CD14-positive monocyte (primary cell): ENCODE measurements at regions not wholly inside any gene's neighbourhood (a gene's known extent, or its start where the extent isn't known, plus 50 kb on each side); places are given as distances from the start of the nearest gene placed in this dataset.

Experiments used
- DNase-seq, 3 donors: peaks; one replicate each; pipeline ENCODE4 v3.0.0-alpha.2; 2011 to 2022
- H2AFZ ChIP-seq: 2 replicates; pipeline ENCODE4 v1.6.0; 2012; ENCODE audit warnings: mild to moderate bottlenecking, low read depth, low read length, inconsistent platforms; ENCODE audit not compliant: insufficient read depth, poor library complexity, severe bottlenecking
- H3K27ac ChIP-seq, 2 donors: 1 replicate in 1 of 2; 2 replicates in 1 of 2; pipeline ENCODE4 v1.5.1; 2012 to 2013; ENCODE audit warnings: low read length in 2 of 2, control low read depth in 1 of 2, inconsistent platforms in 1 of 2, low read depth in 1 of 2, mild to moderate bottlenecking in 1 of 2
- H3K27me3 ChIP-seq, 2 donors: one replicate each; pipeline versions ENCODE4 v1.6.0 to v1.6.1; 2011 to 2013; ENCODE audit warnings: low read length in 2 of 2; ENCODE audit not compliant: control insufficient read depth in 2 of 2, insufficient read depth in 2 of 2
- H3K36me3 ChIP-seq, 2 donors: replicated peaks in 1 of 2; 1 replicate in 1 of 2; 2 replicates in 1 of 2; pipeline versions ENCODE4 v1.5.1 to v1.6.1; 2012 to 2013; ENCODE audit warnings: low read length in 2 of 2, control low read depth in 1 of 2, inconsistent platforms in 1 of 2, mild to moderate bottlenecking in 1 of 2; ENCODE audit not compliant: insufficient read depth in 2 of 2, control insufficient read depth in 1 of 2
- H3K4me1 ChIP-seq, 2 donors: 1 replicate in 1 of 2; 2 replicates in 1 of 2; pipeline versions ENCODE4 v1.5.1 to v1.6.1; 2012 to 2013; ENCODE audit warnings: low read length in 2 of 2, control low read depth in 1 of 2, inconsistent platforms in 1 of 2, mild to moderate bottlenecking in 1 of 2, moderate library complexity in 1 of 2; ENCODE audit not compliant: insufficient read depth in 2 of 2, control insufficient read depth in 1 of 2
- H3K4me2 ChIP-seq: replicated peaks from 2 replicates; pipeline ENCODE3; 2012; ENCODE audit warnings: low read length, moderate library complexity, mild to moderate bottlenecking; ENCODE audit not compliant: poor library complexity, severe bottlenecking; ENCODE audit errors: extremely low read depth
- H3K4me3 ChIP-seq, 3 experiments: fragments of 200-600 bp in 1 of 3; sonication (generic) in 1 of 3; replicated peaks in 1 of 3; 1 replicate in 2 of 3; 2 replicates in 1 of 3; pipeline ENCODE4 v1.5.1; 2011 to 2013; ENCODE audit warnings: low read length in 3 of 3, mild to moderate bottlenecking in 3 of 3, control low read depth in 2 of 3, low read depth in 2 of 3, inconsistent platforms in 1 of 3, moderate library complexity in 1 of 3
- H3K79me2 ChIP-seq: 2 replicates; pipeline ENCODE4 v1.6.0; 2012; ENCODE audit warnings: mild to moderate bottlenecking, control low read depth, inconsistent platforms, low read length, moderate library complexity; ENCODE audit not compliant: insufficient read depth
- H3K9ac ChIP-seq: 2 replicates; pipeline ENCODE4 v1.6.0; 2017; ENCODE audit warnings: low read length, mild to moderate bottlenecking; ENCODE audit not compliant: insufficient read depth, poor library complexity, severe bottlenecking
- H3K9me3 ChIP-seq, 2 donors: replicated peaks in 1 of 2; 1 replicate in 1 of 2; 2 replicates in 1 of 2; pipeline versions ENCODE4 v1.5.1 to v1.6.1; 2012 to 2013; ENCODE audit warnings: low read length in 2 of 2, control low read depth in 1 of 2; ENCODE audit not compliant: control insufficient read depth in 1 of 2, insufficient read depth in 1 of 2
- H4K20me1 ChIP-seq: 2 replicates; pipeline ENCODE4 v1.6.0; 2012; ENCODE audit warnings: mild to moderate bottlenecking, low read length, control low read depth, moderate library complexity; ENCODE audit not compliant: insufficient read depth
- H3K27ac Mint-ChIP-seq, 7 donors: one replicate each; pipeline ENCODE4 v1.8.0; 2020; ENCODE audit warnings: mild to moderate bottlenecking in 7 of 7, mixed read lengths in 7 of 7, moderate library complexity in 6 of 7, inconsistent platforms in 2 of 7
- H3K27me3 Mint-ChIP-seq, 3 donors: one replicate each; pipeline ENCODE4 v1.8.0; 2021 to 2022; ENCODE audit warnings: low read depth in 3 of 3, mild to moderate bottlenecking in 3 of 3, mixed read lengths in 3 of 3, moderate library complexity in 3 of 3, inconsistent platforms in 1 of 3
- H3K36me3 Mint-ChIP-seq, 2 donors: one replicate each; pipeline ENCODE4 v1.8.0; 2020; ENCODE audit warnings: mixed read lengths in 2 of 2, inconsistent platforms in 1 of 2, mild to moderate bottlenecking in 1 of 2
- H3K4me1 Mint-ChIP-seq: one replicate; pipeline ENCODE4 v1.8.0; 2020; ENCODE audit warnings: mild to moderate bottlenecking, mixed read lengths
- H3K4me3 Mint-ChIP-seq, 2 donors: one replicate each; pipeline ENCODE4 v1.8.0; 2020; ENCODE audit warnings: mild to moderate bottlenecking in 2 of 2, mixed read lengths in 2 of 2, moderate library complexity in 1 of 2
- H3K9me3 Mint-ChIP-seq, 7 donors: one replicate each; pipeline ENCODE4 v1.8.0; 2020 to 2022; ENCODE audit warnings: mixed read lengths in 7 of 7, mild to moderate bottlenecking in 6 of 7, moderate library complexity in 6 of 7, inconsistent platforms in 2 of 7
- WGBS: methylation state at CpG from one replicate; pipeline ENCODE4 v1.1.5; 2013; ENCODE audit warnings: missing lambda C conversion rate; ENCODE audit not compliant: insufficient coverage; 5-methylcytosine and 5-hydroxymethylcytosine counted together
- intact Hi-C, 2 donors: fragments of 100-400 bp; cut with micrococcal nuclease; formaldehyde crosslinking; loops; one replicate each; pipeline versions ENCODE4 v1.15.0 to v1.15.1; 2023
- TF ChIP-seq, protein P1 (sequence below): fragments of 200-600 bp; IDR thresholded peaks from one replicate; pipeline ENCODE4 v1.8.0; 2022; ENCODE audit warnings: antibody characterized with exemption, mild to moderate bottlenecking

DNA sequence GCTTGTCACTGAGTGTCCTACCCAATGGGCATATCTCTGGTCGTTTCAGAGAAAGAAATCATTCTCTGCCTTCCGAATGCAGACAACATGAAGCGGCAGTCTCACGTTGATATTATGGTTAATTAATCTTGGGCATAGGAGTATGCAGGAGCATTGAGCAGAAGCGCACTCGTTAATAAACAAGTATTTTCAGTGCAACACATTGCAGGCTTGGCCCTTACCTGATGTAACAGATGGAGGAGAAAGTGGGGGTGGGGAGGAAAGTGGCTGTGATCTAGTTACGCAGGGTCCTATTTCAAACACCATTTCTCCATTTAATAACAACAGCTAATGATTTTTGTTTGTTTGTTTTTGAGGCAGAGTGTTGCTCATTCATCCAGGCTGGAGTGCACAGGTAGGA is 414.0 kb upstream of the RBFOX1 start:
- Histone ChIP-seq H3K27me3 (no peaks in the 10 kb centered on the region), H3K4me1 (no peaks in the 10 kb centered on the region), H3K4me2 (no peak overlapping the region), H3K27ac (no peak overlapping the region), H3K79me2 (no peaks in the 10 kb centered on the region), H3K4me3 (no peak overlapping the region), H3K36me3 (no peaks in the 10 kb centered on the region), H3K9me3 (no peaks in the 10 kb centered on the region), H2AFZ (no peak overlapping the region), H3K9ac (no peak overlapping the region), H4K20me1 (no peaks in the 10 kb centered on the region)
- H3K4me3 Mint-ChIP-seq: no peak overlapping the region
- intact Hi-C loops: no loop called here
- TF ChIP-seq, protein P1, sequence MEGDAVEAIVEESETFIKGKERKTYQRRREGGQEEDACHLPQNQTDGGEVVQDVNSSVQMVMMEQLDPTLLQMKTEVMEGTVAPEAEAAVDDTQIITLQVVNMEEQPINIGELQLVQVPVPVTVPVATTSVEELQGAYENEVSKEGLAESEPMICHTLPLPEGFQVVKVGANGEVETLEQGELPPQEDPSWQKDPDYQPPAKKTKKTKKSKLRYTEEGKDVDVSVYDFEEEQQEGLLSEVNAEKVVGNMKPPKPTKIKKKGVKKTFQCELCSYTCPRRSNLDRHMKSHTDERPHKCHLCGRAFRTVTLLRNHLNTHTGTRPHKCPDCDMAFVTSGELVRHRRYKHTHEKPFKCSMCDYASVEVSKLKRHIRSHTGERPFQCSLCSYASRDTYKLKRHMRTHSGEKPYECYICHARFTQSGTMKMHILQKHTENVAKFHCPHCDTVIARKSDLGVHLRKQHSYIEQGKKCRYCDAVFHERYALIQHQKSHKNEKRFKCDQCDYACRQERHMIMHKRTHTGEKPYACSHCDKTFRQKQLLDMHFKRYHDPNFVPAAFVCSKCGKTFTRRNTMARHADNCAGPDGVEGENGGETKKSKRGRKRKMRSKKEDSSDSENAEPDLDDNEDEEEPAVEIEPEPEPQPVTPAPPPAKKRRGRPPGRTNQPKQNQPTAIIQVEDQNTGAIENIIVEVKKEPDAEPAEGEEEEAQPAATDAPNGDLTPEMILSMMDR: no peak
- H3K27me3 Mint-ChIP-seq: peaks cover 0 to 3% (median 0%) of the 10 kb centered on the region in 3 donors
- H3K4me1 Mint-ChIP-seq: no peaks in the 10 kb centered on the region
- 90% methylated on average over 4 of the region's 7 CpGs for WGBS
- no peaks in the 10 kb centered on the region for H3K36me3 Mint-ChIP-seq
- peaks cover 0 to 8% (median 2%) of the 10 kb centered on the region in 7 donors for H3K9me3 Mint-ChIP-seq
- no peak overlapping the region for H3K27ac Mint-ChIP-seq
- no peak for DNase-seq

DNA sequence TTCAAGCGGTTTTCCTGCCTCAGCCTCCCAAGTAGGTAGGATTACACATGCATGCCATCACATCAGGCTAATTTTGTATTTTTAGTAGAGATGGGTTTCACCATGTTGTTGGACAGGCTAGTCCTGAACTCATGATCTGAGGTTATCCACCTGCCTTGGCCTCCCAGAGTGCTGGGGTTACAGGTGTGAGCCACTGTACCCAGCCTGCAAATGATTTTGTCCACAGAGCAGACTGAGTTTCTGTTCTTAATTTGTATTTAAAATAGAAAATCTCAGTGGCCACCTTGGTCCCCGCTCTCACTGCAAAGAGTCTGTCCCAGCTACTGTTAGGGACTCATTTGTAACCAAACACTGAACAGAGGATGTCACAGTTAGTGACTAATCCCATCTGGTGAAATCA is 415.7 kb upstream of the RBFOX1 start:
- H3K27ac Mint-ChIP-seq: no peak overlapping the region
- peaks cover 0 to 6% (median 2%) of the 10 kb centered on the region in 7 donors for H3K9me3 Mint-ChIP-seq

More for the DNA sequence above, 415.7 kb upstream of the RBFOX1 start:
- Histone ChIP-seq H3K27ac (no peak overlapping the region), H3K36me3 (no peaks in the 10 kb centered on the region), H3K9me3 (no peaks in the 10 kb centered on the region), H3K9ac (no peak overlapping the region), H3K4me2 (no peak overlapping the region), H4K20me1 (no peaks in the 10 kb centered on the region), H3K4me3 (no peak overlapping the region), H3K27me3 (no peaks in the 10 kb centered on the region), H3K4me1 (no peaks in the 10 kb centered on the region), H3K79me2 (no peaks in the 10 kb centered on the region), H2AFZ (no peak overlapping the region)
- Mint-ChIP-seq H3K27me3 (peaks cover 0 to 3% (median 0%) of the 10 kb centered on the region in 3 donors), H3K4me1 (no peaks in the 10 kb centered on the region), H3K4me3 (no peak overlapping the region), H3K36me3 (no peaks in the 10 kb centered on the region)
- TF ChIP-seq, protein P1: no peak
- 100% methylated on average over 1 of the region's 2 CpGs for WGBS
- intact Hi-C loops: no loop called here
- no peak for DNase-seq
